ENCODE measurements at regions not wholly inside any gene's neighbourhood (a gene's known extent, or its start where the extent isn't known, plus 50 kb on each side); places are given as distances from the start of the nearest gene placed in this dataset.
"Not testable (repeated sequence)": the region's sequence is repeated elsewhere in the genome, so short reads cannot be mapped to it uniquely, and the experiment has no call there.

DNA sequence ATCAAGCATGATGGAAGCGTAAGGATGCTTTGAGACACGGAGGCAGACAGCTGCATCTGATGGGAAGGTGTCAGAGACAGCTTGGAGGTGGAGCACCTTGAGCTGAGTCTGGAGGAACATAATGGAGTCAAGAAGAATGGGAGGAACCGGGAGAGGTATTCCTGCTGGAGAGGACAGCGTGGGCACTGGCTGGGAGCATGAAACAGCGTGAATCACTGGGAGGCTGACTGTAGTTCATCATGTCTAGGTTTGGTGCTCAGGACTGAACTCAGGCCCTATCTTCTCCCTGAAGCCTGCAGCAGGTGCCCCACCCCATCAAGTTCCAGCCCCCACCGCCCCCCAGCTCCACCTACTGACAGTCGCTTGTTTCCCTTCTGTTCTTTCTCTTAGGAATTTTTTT lies 98.6 kb downstream of the TMEM17 start:
- H3K36me3 ChIP-seq, result no peaks in the 10 kb centered on the region
- no peak overlapping the region for H3K27ac ChIP-seq
- peaks cover 8% of the 10 kb centered on the region; the same call in 1 of the 2 replicates for H3K4me1 ChIP-seq (replicated peaks)
- H3K4me3 ChIP-seq, result no peak overlapping the region
- no peaks in the 10 kb centered on the region for H3K27me3 ChIP-seq (replicated peaks)
- H3K9me3 ChIP-seq (replicated peaks), result no peaks in the 10 kb centered on the region
- DNase-seq (ENCODE audit: low read depth in 1 of 2, low spot score in 2 of 2), result no peak

DNA sequence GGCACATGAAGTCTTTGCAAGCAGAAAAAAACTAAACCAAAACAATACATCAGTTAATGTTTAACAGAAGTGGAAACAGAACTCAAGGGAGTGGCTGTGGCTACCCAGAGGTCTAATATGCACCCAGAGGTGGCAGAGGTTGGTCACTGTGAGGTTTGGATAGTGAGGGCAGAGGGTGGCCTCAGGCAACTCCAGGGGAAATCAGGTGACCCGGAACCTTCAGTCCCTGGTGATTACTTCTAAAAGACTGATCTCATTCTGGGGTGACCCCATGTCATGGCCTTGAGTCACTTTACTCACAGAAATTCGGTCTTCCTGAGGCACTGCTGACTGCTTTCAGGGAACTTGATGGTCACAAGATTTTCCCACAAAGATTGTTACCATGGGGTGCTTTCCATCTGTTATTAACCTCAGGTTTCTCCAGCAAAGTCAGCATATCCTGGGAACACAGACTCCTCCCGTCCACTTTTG lies 99.4 kb downstream of the TMEM17 start:
- no peak overlapping the region for H3K27ac ChIP-seq
- H3K4me3 ChIP-seq, result no peak overlapping the region
- 0 out of 2 replicates have a peak, but pooled peaks cover 2% of the 10 kb centered on the region for H3K27me3 ChIP-seq (replicated peaks)
- H3K4me1 ChIP-seq (replicated peaks), result peaks cover 4% of the 10 kb centered on the region; the same call in 1 of the 2 replicates
- H3K9me3 ChIP-seq (replicated peaks), result no peaks in the 10 kb centered on the region
- no peaks in the 10 kb centered on the region for H3K36me3 ChIP-seq
- DNase-seq (ENCODE audit: low read depth in 1 of 2, low spot score in 2 of 2), result no peak

DNA sequence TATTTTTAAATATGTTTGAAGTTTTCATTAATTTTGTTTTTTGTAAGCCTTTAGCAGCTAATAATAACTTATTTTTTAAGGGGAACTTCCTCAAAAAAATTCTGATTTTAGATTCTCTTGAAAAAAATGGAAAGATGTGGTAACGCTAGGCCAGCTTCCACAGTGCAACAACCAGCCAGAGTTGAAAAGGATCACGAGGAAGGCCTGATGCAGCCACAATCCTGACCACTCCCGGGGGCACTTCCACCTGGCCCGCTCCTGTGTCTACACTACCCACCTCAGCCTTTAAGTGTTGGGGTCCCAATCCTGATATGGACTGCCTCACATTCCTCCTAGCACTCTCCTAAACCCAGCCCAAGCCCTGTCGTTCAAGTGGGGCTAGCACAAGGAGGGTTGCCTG lies 101.1 kb downstream of the TMEM17 start:
- H3K27ac ChIP-seq, result no peak overlapping the region
- no peaks in the 10 kb centered on the region for H3K4me1 ChIP-seq (replicated peaks)
- H3K36me3 ChIP-seq, result no peaks in the 10 kb centered on the region
- DNase-seq (ENCODE audit: low read depth in 1 of 2, low spot score in 2 of 2), result no peak
- no peaks in the 10 kb centered on the region for H3K9me3 ChIP-seq (replicated peaks)
- 0 out of 2 replicates have a peak, but pooled peaks cover 3% of the 10 kb centered on the region for H3K27me3 ChIP-seq (replicated peaks)
- H3K4me3 ChIP-seq, result no peak overlapping the region

DNA sequence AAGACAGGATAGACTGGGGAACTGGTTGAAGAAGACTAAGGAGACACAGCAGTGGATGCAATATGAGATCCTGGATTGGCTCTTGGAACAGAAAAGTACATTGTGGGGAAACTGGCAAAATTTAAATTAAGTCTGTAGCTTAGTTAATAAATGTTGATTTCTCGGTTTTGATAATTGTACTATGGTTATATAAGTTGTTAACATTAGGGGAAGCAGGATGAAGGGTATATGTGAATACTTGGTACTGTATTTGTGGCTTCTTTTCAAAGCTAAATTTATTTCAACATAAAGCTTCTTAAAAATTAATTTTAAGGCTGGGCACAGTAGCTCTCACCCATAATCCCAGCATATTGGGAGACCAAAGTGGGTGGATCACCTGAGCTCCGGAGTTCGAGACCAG lies 103.8 kb downstream of the TMEM17 start:
- Histone ChIP-seq H3K4me1 (replicated peaks) (no peaks in the 10 kb centered on the region), H3K9me3 (replicated peaks) (no peaks in the 10 kb centered on the region), H3K27ac (no peak overlapping the region), H3K4me3 (no peak overlapping the region), H3K36me3 (no peaks in the 10 kb centered on the region), H3K27me3 (replicated peaks) (0 out of 2 replicates have a peak, but pooled peaks cover 3% of the 10 kb centered on the region)
- no peak for DNase-seq (ENCODE audit: low read depth in 1 of 2, low spot score in 2 of 2)

DNA sequence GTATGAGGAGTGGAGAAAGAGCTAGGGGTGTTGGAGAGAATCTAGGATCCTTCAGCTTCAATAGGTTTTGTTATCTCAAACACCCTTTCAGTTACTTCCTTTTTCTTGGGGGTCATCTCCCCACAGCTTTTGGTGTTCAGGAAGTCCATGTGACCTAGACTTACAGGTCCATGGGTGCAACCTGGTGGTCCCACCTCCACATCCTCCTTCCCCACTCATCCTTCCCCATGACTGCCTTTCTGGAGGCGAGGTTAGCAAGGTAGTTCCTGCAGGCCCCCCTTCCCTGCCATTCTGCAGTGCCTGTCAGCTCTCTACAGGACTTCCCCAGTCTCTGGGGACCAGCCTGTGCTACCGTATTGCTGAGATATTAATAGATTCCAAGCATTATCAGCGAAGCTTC lies 107.6 kb downstream of the TMEM17 start:
- H3K27me3 ChIP-seq (replicated peaks), result 0 out of 2 replicates have a peak, but pooled peaks cover 3% of the 10 kb centered on the region
- no peaks in the 10 kb centered on the region for H3K36me3 ChIP-seq
- H3K27ac ChIP-seq, result no peak overlapping the region
- H3K9me3 ChIP-seq (replicated peaks), result no peaks in the 10 kb centered on the region
- DNase-seq (ENCODE audit: low read depth in 1 of 2, low spot score in 2 of 2), result no peak
- no peaks in the 10 kb centered on the region for H3K4me1 ChIP-seq (replicated peaks)
- H3K4me3 ChIP-seq, result no peak overlapping the region

DNA sequence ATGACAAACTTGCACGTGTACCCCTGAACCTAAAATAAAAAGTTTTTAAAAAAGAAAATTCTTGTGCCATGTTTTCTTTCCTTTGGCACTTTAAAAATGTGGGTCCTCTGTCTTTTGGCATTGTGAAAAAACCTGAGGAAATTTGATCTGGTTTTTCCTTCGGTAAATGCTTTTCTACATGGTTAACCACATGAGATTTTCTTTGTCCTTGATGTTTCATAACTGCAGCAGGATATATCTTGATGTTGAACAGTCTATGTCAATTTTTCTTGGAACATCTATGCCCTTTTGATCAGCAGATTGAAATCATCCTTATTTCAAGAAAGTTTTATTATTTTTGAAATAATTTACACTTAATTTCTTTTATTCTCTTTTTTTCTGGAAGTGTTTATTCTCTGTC lies 109.1 kb downstream of the TMEM17 start:
- no peak overlapping the region for H3K4me3 ChIP-seq
- H3K9me3 ChIP-seq (replicated peaks), result no peaks in the 10 kb centered on the region
- H3K36me3 ChIP-seq, result no peaks in the 10 kb centered on the region
- DNase-seq (ENCODE audit: low read depth in 1 of 2, low spot score in 2 of 2), result no peak
- no peak overlapping the region for H3K27ac ChIP-seq
- 0 out of 2 replicates have a peak, but pooled peaks cover 3% of the 10 kb centered on the region for H3K27me3 ChIP-seq (replicated peaks)
- H3K4me1 ChIP-seq (replicated peaks), result no peaks in the 10 kb centered on the region

DNA sequence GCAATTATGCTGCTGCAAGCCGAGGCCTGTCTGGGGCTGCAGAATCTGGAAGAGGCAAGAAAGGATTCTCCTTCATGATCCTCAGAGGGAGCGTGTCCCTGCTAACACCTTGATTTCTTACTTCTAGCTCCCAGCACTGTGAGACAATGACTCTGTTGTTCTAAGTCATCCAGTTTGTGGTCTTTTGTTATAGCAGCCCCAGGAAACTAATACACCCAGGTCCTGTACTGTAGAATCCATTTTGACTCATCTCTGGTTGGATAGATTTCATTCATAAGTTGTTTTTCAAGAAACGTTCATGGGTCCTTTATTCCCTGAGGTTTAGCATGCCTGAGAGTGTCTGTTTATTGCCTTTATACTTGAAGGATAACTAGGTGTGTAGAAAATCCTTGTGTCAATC lies 112.7 kb downstream of the TMEM17 start:
- no peak overlapping the region for H3K27ac ChIP-seq
- no peak overlapping the region for H3K4me3 ChIP-seq
- H3K4me1 ChIP-seq (replicated peaks), result no peaks in the 10 kb centered on the region
- H3K9me3 ChIP-seq (replicated peaks), result no peaks in the 10 kb centered on the region
- no peak for DNase-seq (ENCODE audit: low read depth in 1 of 2, low spot score in 2 of 2)
- no peaks in the 10 kb centered on the region for H3K27me3 ChIP-seq (replicated peaks)
- H3K36me3 ChIP-seq, result no peaks in the 10 kb centered on the region

DNA sequence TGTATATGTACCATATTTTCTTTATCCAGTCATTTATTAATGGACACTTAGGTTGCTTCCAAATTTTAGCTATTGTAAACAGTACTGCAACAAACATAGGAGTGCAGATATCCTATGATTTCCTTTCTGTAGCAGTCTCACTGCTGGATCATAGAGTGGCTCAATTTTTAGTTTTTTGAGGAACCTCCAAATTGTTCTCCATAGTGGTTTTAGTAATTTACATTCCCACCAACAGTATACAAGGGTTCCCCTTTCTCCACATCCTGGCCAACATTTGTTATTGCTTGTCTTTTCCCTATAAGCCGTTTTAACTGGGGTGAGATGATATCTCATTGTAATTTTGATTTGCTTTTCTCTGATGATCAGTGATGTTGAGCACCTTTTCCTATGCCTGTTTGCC lies 114.3 kb downstream of the TMEM17 start:
- Histone ChIP-seq H3K27ac (no peak overlapping the region), H3K4me3 (no peak overlapping the region), H3K36me3 (no peaks in the 10 kb centered on the region), H3K27me3 (replicated peaks) (no peaks in the 10 kb centered on the region), H3K4me1 (replicated peaks) (no peaks in the 10 kb centered on the region), H3K9me3 (replicated peaks) (no peaks in the 10 kb centered on the region)
- DNase-seq (ENCODE audit: low read depth in 1 of 2, low spot score in 2 of 2), result no peak

DNA sequence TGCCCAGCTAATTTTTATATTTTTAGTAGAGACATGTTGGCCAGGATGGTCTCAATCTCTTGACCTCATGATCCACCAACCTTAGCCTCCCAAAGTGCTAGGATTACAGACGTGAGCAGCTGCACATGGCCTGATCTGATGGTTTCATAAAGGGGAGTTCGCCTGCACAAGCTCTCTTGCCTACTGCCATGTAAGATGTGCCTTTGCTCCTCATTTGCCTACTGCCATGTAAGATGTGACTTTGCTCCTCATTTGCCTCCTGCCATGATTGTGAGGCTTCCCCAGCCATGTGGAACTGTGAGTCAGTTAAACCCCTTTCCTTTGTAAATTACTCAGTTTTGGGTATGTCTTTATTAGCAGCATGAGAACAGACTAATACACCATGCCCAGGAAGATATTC lies 119.6 kb downstream of the TMEM17 start:
- H3K4me1 ChIP-seq (replicated peaks); DNase-seq (ENCODE audit: low read depth in 1 of 2, low spot score in 2 of 2); H3K4me3 ChIP-seq; H3K9me3 ChIP-seq (replicated peaks); H3K36me3 ChIP-seq; H3K27ac ChIP-seq; H3K27me3 ChIP-seq (replicated peaks): not testable (repeated sequence)

DNA sequence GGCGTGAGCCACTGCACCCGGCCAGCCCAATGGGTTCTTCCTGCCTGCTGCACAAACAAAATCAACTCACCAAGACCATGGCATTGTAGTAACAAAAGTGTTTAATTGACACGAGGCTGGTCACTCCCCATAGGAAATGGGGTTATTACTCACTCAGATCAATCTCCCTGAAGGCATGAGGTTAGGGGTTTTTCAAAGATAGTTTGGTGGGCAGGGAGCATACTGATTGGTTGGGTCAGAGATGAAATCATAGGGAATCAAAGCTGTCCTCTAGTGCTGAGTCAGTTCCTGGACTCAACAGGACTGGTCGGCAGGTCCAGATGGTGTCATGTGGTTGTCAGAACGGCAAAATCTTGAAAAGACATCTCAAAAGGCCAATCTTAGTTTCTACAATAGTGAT lies 122.1 kb downstream of the TMEM17 start:
- Histone ChIP-seq H3K9me3 (replicated peaks) (no peaks in the 10 kb centered on the region), H3K27me3 (replicated peaks) (no peaks in the 10 kb centered on the region), H3K36me3 (no peaks in the 10 kb centered on the region), H3K4me1 (replicated peaks) (no peaks in the 10 kb centered on the region), H3K4me3 (no peak overlapping the region), H3K27ac (no peak overlapping the region)
- no peak for DNase-seq (ENCODE audit: low read depth in 1 of 2, low spot score in 2 of 2)

DNA sequence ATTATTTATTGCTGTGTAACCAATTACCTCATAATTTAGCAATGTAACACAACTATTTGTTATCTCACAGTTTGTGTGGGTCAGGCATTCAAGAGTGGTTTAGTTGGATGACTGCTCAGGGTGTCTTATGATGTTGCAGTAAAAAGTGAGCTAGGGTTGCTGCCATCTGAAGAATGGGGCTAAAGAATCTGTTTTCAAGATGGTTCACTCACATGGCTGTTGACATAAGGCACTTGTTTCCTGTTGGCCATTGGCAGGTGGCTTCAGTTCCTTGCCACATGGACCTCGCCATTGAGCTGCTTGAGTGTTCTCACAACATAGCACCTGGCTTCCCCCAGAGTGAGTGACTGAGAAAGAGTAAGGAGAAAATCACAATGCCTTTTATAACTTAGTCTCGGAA lies 123.2 kb downstream of the TMEM17 start:
- no peaks in the 10 kb centered on the region for H3K9me3 ChIP-seq (replicated peaks)
- H3K27ac ChIP-seq, result no peak overlapping the region
- no peaks in the 10 kb centered on the region for H3K4me1 ChIP-seq (replicated peaks)
- no peaks in the 10 kb centered on the region for H3K36me3 ChIP-seq
- no peak overlapping the region for H3K4me3 ChIP-seq
- no peak for DNase-seq (ENCODE audit: low read depth in 1 of 2, low spot score in 2 of 2)
- no peaks in the 10 kb centered on the region for H3K27me3 ChIP-seq (replicated peaks)

DNA sequence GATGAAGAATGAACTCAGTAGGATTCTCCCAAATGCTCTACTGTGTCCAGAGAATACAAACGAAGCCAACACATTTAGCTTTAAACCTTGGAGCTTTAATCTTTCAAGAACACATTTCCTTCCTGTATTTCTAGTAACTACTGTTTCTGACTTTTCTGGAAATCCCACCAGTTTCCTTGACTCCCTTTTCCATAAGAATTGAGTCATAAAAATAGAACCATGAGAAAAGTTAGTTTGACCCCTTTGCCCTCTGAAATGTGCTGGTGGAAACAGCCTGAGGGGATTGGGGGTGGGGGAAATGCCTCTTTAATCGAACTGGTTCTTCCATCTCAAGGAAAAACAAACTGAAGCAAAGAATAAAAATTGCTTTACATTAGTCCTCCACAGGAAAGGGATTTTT lies 123.9 kb downstream of the TMEM17 start:
- no peak for DNase-seq (ENCODE audit: low read depth in 1 of 2, low spot score in 2 of 2)
- H3K9me3 ChIP-seq (replicated peaks), result no peaks in the 10 kb centered on the region
- H3K36me3 ChIP-seq, result no peaks in the 10 kb centered on the region
- no peaks in the 10 kb centered on the region for H3K4me1 ChIP-seq (replicated peaks)
- no peaks in the 10 kb centered on the region for H3K27me3 ChIP-seq (replicated peaks)
- no peak overlapping the region for H3K4me3 ChIP-seq
- no peak overlapping the region for H3K27ac ChIP-seq

DNA sequence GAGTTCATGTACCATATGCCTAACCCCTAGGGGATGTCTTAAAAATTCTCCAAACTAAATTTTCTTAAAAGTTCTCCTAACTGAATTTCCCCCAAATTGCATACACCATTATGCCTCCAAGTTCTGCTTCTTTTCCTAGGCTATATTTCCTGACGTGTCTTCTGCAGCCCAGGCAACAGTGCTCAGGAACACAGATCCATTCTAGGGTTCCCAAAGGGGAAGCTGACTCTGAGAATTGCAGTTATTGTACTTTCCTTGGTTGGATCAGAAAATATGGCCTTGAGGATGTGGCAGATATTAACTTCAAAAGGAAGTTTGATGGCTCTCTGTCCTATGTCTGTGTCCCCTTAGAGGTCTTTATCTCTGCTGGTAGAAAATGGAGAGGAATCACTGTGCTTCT lies 124.3 kb downstream of the TMEM17 start:
- Histone ChIP-seq H3K27me3 (replicated peaks) (no peaks in the 10 kb centered on the region), H3K36me3 (no peaks in the 10 kb centered on the region), H3K9me3 (replicated peaks) (no peaks in the 10 kb centered on the region), H3K27ac (no peak overlapping the region), H3K4me3 (no peak overlapping the region), H3K4me1 (replicated peaks) (no peaks in the 10 kb centered on the region)
- no peak for DNase-seq (ENCODE audit: low read depth in 1 of 2, low spot score in 2 of 2)

DNA sequence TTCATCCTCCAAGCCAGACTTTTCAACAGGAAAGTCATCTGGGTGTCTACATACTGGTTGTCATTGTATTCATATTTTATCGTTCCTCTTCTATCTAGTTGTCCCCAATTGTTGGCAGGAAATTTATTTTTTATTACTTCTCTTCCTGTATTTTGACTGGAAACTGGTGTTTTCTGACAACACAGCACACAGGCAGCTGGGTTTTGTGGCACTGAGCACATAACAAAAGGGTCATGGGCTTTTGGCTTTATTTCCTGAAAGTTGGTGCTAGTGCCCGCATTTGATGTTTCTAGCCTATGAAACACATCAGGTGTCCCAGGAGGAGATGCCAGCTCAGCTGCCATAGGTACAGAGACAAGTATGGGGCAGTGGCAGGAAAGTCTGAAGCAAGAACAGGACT lies 126.4 kb downstream of the TMEM17 start:
- Histone ChIP-seq H3K27me3 (replicated peaks) (no peaks in the 10 kb centered on the region), H3K27ac (no peak overlapping the region), H3K4me1 (replicated peaks) (no peaks in the 10 kb centered on the region), H3K4me3 (no peak overlapping the region), H3K36me3 (no peaks in the 10 kb centered on the region), H3K9me3 (replicated peaks) (no peaks in the 10 kb centered on the region)
- DNase-seq (ENCODE audit: low read depth in 1 of 2, low spot score in 2 of 2), result no peak

DNA sequence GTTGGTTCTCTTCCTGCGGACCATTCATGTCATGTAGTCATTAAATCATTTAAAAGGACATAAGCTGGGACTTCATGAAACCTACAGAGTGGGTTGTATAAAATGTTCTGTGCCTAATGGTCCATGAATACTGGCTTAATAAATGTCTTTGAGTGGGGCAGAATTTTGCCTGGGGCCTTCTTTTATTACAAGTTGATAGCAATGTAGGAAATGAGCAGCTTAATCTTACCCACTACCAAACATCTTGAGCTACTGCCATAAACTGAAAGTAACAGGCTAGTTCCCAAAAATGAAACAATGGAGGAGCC lies 130.9 kb downstream of the TMEM17 start:
- Histone ChIP-seq H3K9me3 (replicated peaks) (no peaks in the 10 kb centered on the region; the same call in 1 of the 2 replicates), H3K27ac (no peak overlapping the region), H3K4me1 (replicated peaks) (no peaks in the 10 kb centered on the region), H3K36me3 (no peaks in the 10 kb centered on the region), H3K27me3 (replicated peaks) (no peaks in the 10 kb centered on the region), H3K4me3 (no peak overlapping the region)
- no peak for DNase-seq (ENCODE audit: low read depth in 1 of 2, low spot score in 2 of 2)
